Lower leg skin (tissue), 4 donors: ENCODE measurements at regions not wholly inside any gene's neighbourhood (a gene's known extent, or its start where the extent isn't known, plus 50 kb on each side); places are given as distances from the start of the nearest gene placed in this dataset.
"Not testable (repeated sequence)": the region's sequence is repeated elsewhere in the genome, so short reads cannot be mapped to it uniquely, and the experiment has no call there.

Experiments
- DNase-seq, 2 donors: peaks; one replicate each; pipeline ENCODE4 v3.0.0-alpha.2; 2019; ENCODE audit warnings: low spot score in 2 of 2
- H3K4me3 ChIP-seq: fragments of 200-600 bp; sonication (generic); 2 replicates; pipeline ENCODE4 v1.5.1; 2017; ENCODE audit warnings: mild to moderate bottlenecking, low read depth; ENCODE audit not compliant: poor library complexity, severe bottlenecking
- POLR2A ChIP-seq, 2 donors: fragments of 450-650 bp; IDR thresholded peaks; one replicate each; pipeline ENCODE4 v1.6.1; 2016 to 2017; ENCODE audit warnings: antibody characterized with exemption in 2 of 2, mild to moderate bottlenecking in 1 of 2, moderate library complexity in 1 of 2
- WGBS, 2 donors: methylation state at CpG; one replicate each; pipeline ENCODE4 v1.1.5; 2018; 5-methylcytosine and 5-hydroxymethylcytosine counted together
- intact Hi-C: fragments of 100-400 bp; cut with DNase I; formaldehyde crosslinking; loops from one replicate; pipeline ENCODE4 v1.15.0; 2023; ENCODE audit warnings: low total_unique reads
- TF ChIP-seq, protein P1 (sequence below), 3 donors: fragments of 450-650 bp; IDR thresholded peaks; one replicate each; pipeline ENCODE4 v1.5.1; 2016; ENCODE audit warnings: antibody characterized with exemption in 3 of 3, mild to moderate bottlenecking in 3 of 3, moderate library complexity in 2 of 3

GRCh38 chr9:74096420-74096819 lies 400.7 kb upstream of the RORB start:
- no peak overlapping the region for H3K4me3 ChIP-seq
- TF ChIP-seq POLR2A (IDR thresholded peaks at IDR 0.05): no peak
- TF ChIP-seq, protein P1, sequence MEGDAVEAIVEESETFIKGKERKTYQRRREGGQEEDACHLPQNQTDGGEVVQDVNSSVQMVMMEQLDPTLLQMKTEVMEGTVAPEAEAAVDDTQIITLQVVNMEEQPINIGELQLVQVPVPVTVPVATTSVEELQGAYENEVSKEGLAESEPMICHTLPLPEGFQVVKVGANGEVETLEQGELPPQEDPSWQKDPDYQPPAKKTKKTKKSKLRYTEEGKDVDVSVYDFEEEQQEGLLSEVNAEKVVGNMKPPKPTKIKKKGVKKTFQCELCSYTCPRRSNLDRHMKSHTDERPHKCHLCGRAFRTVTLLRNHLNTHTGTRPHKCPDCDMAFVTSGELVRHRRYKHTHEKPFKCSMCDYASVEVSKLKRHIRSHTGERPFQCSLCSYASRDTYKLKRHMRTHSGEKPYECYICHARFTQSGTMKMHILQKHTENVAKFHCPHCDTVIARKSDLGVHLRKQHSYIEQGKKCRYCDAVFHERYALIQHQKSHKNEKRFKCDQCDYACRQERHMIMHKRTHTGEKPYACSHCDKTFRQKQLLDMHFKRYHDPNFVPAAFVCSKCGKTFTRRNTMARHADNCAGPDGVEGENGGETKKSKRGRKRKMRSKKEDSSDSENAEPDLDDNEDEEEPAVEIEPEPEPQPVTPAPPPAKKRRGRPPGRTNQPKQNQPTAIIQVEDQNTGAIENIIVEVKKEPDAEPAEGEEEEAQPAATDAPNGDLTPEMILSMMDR (IDR thresholded peaks at IDR 0.05): no peak
- WGBS, 2 donors: 84 to 87% methylated on average over 2 of the region's 2 CpGs
- intact Hi-C loops: no loop called here
- no peak for DNase-seq

DNA sequence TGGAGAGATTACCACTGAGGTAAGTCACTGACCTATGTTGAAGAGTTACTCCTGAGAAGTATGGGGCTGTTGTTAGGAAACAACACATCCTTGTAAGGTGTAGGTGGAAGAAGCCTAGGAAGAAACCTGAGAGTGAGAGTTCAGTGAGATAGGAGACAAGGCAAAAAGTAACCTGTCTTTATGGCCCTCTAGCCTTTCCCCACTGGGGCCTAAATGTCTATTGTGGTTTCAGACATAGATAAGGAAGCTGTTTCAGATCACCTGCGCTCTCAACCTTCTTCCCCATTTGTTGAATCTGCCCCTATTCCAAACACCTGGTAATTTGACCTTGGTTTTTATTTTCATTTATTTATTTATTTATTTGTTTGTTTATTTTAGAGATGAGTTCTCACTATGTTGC lies 397.1 kb upstream of the RORB start:
- WGBS, 2 donors: 89 to 92% methylated on average over 1 of the region's 1 CpG
- no peak overlapping the region for H3K4me3 ChIP-seq
- no peak for DNase-seq
- TF ChIP-seq, protein P1 (IDR thresholded peaks at IDR 0.05): no peak
- intact Hi-C loops: no loop called here

DNA sequence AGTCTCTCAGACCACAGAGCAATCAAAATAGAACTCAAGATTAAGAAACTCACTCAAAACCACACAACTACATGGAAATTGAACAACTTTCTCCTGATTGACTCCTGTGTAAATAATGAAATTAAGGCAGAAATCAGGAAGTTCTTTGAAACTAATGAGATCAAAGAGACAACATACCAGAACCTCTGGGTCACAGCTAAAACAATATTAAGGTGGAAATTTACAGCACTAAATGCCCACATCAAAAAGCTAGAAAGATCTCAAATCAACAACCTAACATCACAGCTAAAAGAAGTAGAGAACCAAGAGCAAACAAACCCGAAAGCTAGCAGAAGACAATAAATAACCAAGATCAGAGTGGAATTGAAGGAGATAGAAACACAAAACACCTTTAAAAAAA lies 395.0 kb upstream of the RORB start:
- WGBS, 2 donors: 76 to 77% methylated on average over 1 of the region's 1 CpG
- intact Hi-C loops: not testable (repeated sequence)

DNA sequence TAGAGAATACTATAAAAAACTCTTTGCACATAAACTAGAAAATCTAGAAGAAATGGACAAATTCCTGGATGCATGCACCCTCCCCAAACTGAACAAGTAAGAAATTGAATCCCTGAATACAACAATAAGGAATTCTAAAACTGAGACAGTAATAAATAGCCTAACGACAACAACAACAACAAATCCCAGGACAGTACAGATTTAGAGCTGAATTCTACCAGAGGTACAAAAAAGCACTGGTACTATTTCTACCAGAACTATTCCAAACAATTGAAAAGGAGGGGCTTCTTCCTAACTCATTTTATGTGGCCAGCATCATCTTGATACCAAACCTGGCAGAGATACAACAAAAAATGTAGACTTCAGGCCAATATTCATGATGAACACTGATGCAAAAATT lies 394.4 kb upstream of the RORB start:
- no peak for DNase-seq
- no peak overlapping the region for H3K4me3 ChIP-seq
- intact Hi-C loops: no loop called here
- 95 to 96% methylated on average over 1 of the region's 1 CpG for WGBS, 2 donors
- TF ChIP-seq, protein P1 (IDR thresholded peaks at IDR 0.05): no peak
- TF ChIP-seq POLR2A (IDR thresholded peaks at IDR 0.05): no peak

More for the DNA sequence above, 395.0 kb upstream of the RORB start:
- not testable (repeated sequence) for H3K4me3 ChIP-seq, DNase-seq

- 76 to 88% methylated on average over 1 of the region's 1 CpG for WGBS, 2 donors
- intact Hi-C loops: no loop called here
Observed at GRCh38 chr9:74107692-74108091, 389.4 kb upstream of the RORB start.

GRCh38 chr9:74115976-74116375 lies 381.2 kb upstream of the RORB start:
- H3K4me3 ChIP-seq: no peak overlapping the region
- no peak for DNase-seq
- intact Hi-C loops: no loop called here
- WGBS, 2 donors: 54 to 61% methylated on average over 6 of the region's 6 CpGs
- no peak for TF ChIP-seq POLR2A (IDR thresholded peaks at IDR 0.05)
- TF ChIP-seq, protein P1 (IDR thresholded peaks at IDR 0.05): no peak

More at GRCh38 chr9:74107692-74108091, 389.4 kb upstream of the RORB start:
- no peak for TF ChIP-seq POLR2A (IDR thresholded peaks at IDR 0.05)
- TF ChIP-seq, protein P1 (IDR thresholded peaks at IDR 0.05): no peak
- no peak overlapping the region for H3K4me3 ChIP-seq
- no peak for DNase-seq
